OCI-LY1 (cell line): ENCODE measurements at regions not wholly inside any gene's neighbourhood (a gene's known extent, or its start where the extent isn't known, plus 50 kb on each side); places are given as distances from the start of the nearest gene placed in this dataset.

Source experiments
- H2AFZ ChIP-seq: fragments of 200-600 bp; sonication (generic), shearing (Covaris generic); 2 replicates; pipeline ENCODE4 v1.6.0; 2014; ENCODE audit warnings: antibody characterized with exemption, mild to moderate bottlenecking, low read length
- H3F3A ChIP-seq: fragments of 200-600 bp; sonication (generic), shearing (Covaris generic); 2 replicates; pipeline ENCODE4 v1.6.0; 2014; ENCODE audit warnings: mild to moderate bottlenecking, antibody characterized with exemption, low read length, moderate library complexity; ENCODE audit not compliant: insufficient read depth
- H3K27ac ChIP-seq: fragments of 200-600 bp; sonication (generic); 2 replicates; pipeline ENCODE4 v1.5.1; 2014; ENCODE audit warnings: low read length, mixed run types, mild to moderate bottlenecking, low read depth; ENCODE audit not compliant: poor library complexity, severe bottlenecking
- H3K27me3 ChIP-seq: fragments of 200-600 bp; sonication (generic); 2 replicates; pipeline ENCODE4 v1.6.0; 2014; ENCODE audit warnings: antibody characterized with exemption, mild to moderate bottlenecking, low read length, moderate library complexity; ENCODE audit not compliant: insufficient read depth
- H3K36me3 ChIP-seq: fragments of 200-600 bp; sonication (generic); 2 replicates; pipeline ENCODE4 v1.6.1; 2014; ENCODE audit warnings: mild to moderate bottlenecking, antibody characterized with exemption, low read length, moderate library complexity, mixed read lengths; ENCODE audit not compliant: insufficient read depth
- H3K4me1 ChIP-seq: fragments of 200-600 bp; sonication (generic); 2 replicates; pipeline ENCODE4 v1.5.1; 2014; ENCODE audit warnings: mild to moderate bottlenecking, low read length, moderate library complexity; ENCODE audit not compliant: insufficient read depth, severe bottlenecking
- H3K4me2 ChIP-seq: fragments of 200-600 bp; sonication (generic), shearing (Covaris generic); 2 replicates; pipeline ENCODE4 v1.6.1; 2014; ENCODE audit warnings: low read length
- H3K4me3 ChIP-seq: fragments of 200-600 bp; sonication (generic); 2 replicates; pipeline ENCODE4 v1.5.1; 2014; ENCODE audit warnings: low read length, low read depth, mild to moderate bottlenecking, mixed read lengths; ENCODE audit not compliant: poor library complexity, severe bottlenecking
- H3K79me2 ChIP-seq: fragments of 200-600 bp; shearing (Covaris generic); 2 replicates; pipeline ENCODE4 v1.6.1; 2016; ENCODE audit warnings: mixed run types, low read length, mixed read lengths; ENCODE audit not compliant: insufficient read depth
- H3K9ac ChIP-seq: fragments of 200-600 bp; sonication (generic), shearing (Covaris generic); 2 replicates; pipeline ENCODE4 v1.6.1; 2014; ENCODE audit warnings: mild to moderate bottlenecking, low read length, mixed read lengths
- H3K9me2 ChIP-seq: fragments of 200-600 bp; sonication (generic), shearing (Covaris generic); 2 replicates; pipeline ENCODE4 v1.6.1; 2014; ENCODE audit warnings: low read depth, mild to moderate bottlenecking, low read length, mixed read lengths
- H3K9me3 ChIP-seq: fragments of 200-600 bp; shearing (Covaris generic); 2 replicates; pipeline ENCODE4 v1.6.1; 2014; ENCODE audit warnings: low read length, mixed read lengths
- H4K20me1 ChIP-seq: fragments of 200-600 bp; sonication (generic), shearing (Covaris generic); 2 replicates; pipeline ENCODE4 v1.6.0; 2016; ENCODE audit warnings: mild to moderate bottlenecking, low read length; ENCODE audit not compliant: insufficient read depth
- EZH2 ChIP-seq: fragments of 200-600 bp; sonication (generic), shearing (Covaris generic); IDR thresholded peaks from 2 replicates; pipeline ENCODE4 v1.8.0; 2017; ENCODE audit warnings: borderline replicate concordance, mixed run types, mild to moderate bottlenecking, antibody characterized with exemption, low read length, moderate library complexity, mixed read lengths
- TF ChIP-seq, protein P1 (sequence below): fragments of 200-600 bp; sonication (generic), shearing (Covaris generic); IDR thresholded peaks from 2 replicates; pipeline ENCODE4 v1.5.1; 2017; ENCODE audit warnings: mild to moderate bottlenecking, antibody characterized with exemption, low read length, moderate library complexity, mixed read lengths

DNA sequence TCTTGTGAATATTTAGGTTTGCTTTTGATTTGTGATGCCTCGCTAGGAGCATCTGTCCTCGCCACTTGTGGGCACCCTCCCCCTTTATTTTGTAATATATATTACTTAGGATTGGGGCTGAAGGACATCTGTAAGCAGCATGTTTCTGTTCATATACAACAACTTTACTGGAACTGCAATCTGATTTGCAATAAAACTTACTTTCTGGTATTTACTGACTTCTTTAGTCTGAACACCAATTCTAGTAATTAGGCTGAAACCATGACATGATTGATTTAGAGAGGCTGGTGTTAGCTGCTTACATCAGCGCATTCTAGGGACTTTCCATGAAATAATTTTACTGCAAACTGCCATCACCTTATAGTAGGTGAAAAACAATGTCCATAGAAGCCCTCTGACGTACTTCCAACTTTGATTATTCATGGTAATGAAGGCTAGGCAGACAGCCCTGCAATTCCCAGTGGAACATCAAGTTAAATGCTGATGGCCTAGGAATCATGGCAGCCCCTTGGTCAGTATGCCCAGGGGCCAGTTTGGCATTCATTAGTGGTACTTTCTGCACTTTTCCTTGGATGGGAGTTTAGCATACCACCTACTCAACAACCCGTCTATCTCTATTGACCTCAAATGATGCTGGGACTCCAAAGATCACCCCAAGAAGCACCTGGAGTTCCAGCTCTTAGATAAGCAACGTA, 132.9 kb upstream of the MCHR2 start:
- Histone ChIP-seq H4K20me1 (no peaks in the 10 kb centered on the region), H3K27me3 (no peaks in the 10 kb centered on the region), H3K9me2 (no peaks in the 10 kb centered on the region), H3K4me2 (no peak overlapping the region), H3F3A (no peaks in the 10 kb centered on the region), H3K4me3 (no peak overlapping the region), H3K36me3 (no peaks in the 10 kb centered on the region), H3K79me2 (no peaks in the 10 kb centered on the region), H2AFZ (no peak overlapping the region), H3K9ac (no peak overlapping the region), H3K9me3 (no peaks in the 10 kb centered on the region), H3K27ac (no peak overlapping the region), H3K4me1 (no peaks in the 10 kb centered on the region)
- no peak for TF ChIP-seq EZH2
- TF ChIP-seq, protein P1, sequence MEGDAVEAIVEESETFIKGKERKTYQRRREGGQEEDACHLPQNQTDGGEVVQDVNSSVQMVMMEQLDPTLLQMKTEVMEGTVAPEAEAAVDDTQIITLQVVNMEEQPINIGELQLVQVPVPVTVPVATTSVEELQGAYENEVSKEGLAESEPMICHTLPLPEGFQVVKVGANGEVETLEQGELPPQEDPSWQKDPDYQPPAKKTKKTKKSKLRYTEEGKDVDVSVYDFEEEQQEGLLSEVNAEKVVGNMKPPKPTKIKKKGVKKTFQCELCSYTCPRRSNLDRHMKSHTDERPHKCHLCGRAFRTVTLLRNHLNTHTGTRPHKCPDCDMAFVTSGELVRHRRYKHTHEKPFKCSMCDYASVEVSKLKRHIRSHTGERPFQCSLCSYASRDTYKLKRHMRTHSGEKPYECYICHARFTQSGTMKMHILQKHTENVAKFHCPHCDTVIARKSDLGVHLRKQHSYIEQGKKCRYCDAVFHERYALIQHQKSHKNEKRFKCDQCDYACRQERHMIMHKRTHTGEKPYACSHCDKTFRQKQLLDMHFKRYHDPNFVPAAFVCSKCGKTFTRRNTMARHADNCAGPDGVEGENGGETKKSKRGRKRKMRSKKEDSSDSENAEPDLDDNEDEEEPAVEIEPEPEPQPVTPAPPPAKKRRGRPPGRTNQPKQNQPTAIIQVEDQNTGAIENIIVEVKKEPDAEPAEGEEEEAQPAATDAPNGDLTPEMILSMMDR = peak; percentile 29; the same call in 1 of the 2 replicates

DNA sequence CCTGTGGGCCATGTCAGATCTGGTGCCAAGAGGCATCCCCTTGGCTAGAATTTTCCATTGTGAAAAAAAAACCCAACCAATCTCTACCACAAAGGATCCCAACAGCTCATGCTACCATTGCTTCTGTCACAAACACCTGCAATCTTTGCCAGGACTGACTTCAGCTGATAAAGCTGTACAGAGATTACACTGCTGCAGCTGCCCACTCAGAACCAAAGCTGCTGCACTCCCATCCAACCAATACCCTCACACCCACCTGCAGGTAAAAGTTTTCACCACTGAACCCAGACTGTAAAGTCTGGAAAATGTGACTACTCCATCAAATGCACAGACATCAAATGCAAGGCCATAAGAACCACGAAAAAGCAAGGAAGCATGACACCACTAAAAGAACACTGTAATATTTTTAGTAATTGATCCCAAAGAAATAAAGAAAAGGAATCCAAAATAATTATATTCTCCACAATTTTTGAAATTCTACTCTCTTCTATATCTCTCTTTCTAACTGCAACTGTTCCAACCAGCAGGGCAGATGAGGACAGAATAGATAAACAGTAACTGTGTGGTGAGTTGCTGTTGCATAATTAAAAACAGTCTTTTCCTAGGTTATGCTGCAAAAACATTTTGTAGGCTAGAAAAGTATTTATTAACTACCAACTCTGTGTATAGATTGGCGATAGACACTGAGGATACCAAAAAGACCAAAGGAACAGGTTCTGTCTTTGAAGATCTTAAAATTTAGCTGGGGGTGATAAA, 128.0 kb upstream of the MCHR2 start:
- Histone ChIP-seq H3K9me2 (no peaks in the 10 kb centered on the region), H3K27ac (no peak overlapping the region), H4K20me1 (no peaks in the 10 kb centered on the region), H3K9me3 (no peaks in the 10 kb centered on the region), H2AFZ (no peak overlapping the region), H3F3A (no peaks in the 10 kb centered on the region), H3K9ac (no peak overlapping the region), H3K4me2 (no peak overlapping the region), H3K27me3 (no peaks in the 10 kb centered on the region), H3K36me3 (no peaks in the 10 kb centered on the region), H3K4me3 (no peak overlapping the region), H3K79me2 (no peaks in the 10 kb centered on the region), H3K4me1 (peaks cover 9% of the 10 kb centered on the region)
- TF ChIP-seq EZH2 = no peak
- TF ChIP-seq, protein P1 = no peak

DNA sequence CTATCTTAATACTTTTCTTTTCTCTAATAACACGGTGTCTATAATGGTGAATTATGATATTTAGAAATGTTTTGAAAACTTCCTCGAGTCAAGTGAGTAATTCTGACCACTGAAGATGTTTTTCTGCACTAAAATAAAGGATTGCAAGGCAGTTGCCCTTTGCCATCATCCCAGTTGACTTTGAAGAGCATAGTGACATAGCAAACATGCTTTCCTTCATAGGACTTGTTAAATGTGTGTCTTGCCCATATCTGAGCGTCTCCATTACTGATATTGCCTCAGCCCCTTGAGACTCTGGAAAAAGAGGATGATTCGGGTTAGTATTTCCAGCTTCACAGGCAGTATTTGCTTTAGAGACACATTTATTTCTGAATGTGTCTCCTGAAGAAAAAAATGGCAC, 125.2 kb upstream of the MCHR2 start:
- no peaks in the 10 kb centered on the region for H3K36me3 ChIP-seq
- no peaks in the 10 kb centered on the region for H3F3A ChIP-seq
- TF ChIP-seq, protein P1 = no peak
- H2AFZ ChIP-seq = no peak overlapping the region
- no peaks in the 10 kb centered on the region for H3K27me3 ChIP-seq
- no peaks in the 10 kb centered on the region for H4K20me1 ChIP-seq
- no peak overlapping the region for H3K4me2 ChIP-seq
- no peaks in the 10 kb centered on the region for H3K9me2 ChIP-seq
- no peak overlapping the region for H3K4me3 ChIP-seq
- peaks cover 22% of the 10 kb centered on the region for H3K4me1 ChIP-seq
- no peak overlapping the region for H3K27ac ChIP-seq
- no peak overlapping the region for H3K9ac ChIP-seq
- no peaks in the 10 kb centered on the region for H3K79me2 ChIP-seq
- H3K9me3 ChIP-seq = no peaks in the 10 kb centered on the region
